HG03135 (cell line): ENCODE measurements at regions not wholly inside any gene's neighbourhood (a gene's known extent, or its start where the extent isn't known, plus 50 kb on each side); places are given as distances from the start of the nearest gene placed in this dataset.
"Not testable (repeated sequence)": the region's sequence is repeated elsewhere in the genome, so short reads cannot be mapped to it uniquely, and the experiment has no call there.

Experiments
- ATAC-seq: cut with Tn5 transposase; IDR thresholded peaks from one replicate; pipeline ENCODE4 v1.9.1; 2021; ENCODE audit warnings: mild to moderate bottlenecking, moderate library complexity; ENCODE audit not compliant: unreplicated experiment

- no peak for ATAC-seq
Measured at GRCh38 chr12:24530689-24531088, 418.2 kb downstream of the BCAT1 start.

GRCh38 chr12:24527102-24527501 is 421.8 kb downstream of the BCAT1 start:
- ATAC-seq, result no peak

- no peak for ATAC-seq
Measured at GRCh38 chr12:24522736-24523135, 426.2 kb downstream of the BCAT1 start.

- no peak for ATAC-seq
Measured at GRCh38 chr12:24519759-24520158, 429.1 kb downstream of the BCAT1 start.

- ATAC-seq, result no peak
Measured at GRCh38 chr12:24517000-24517399, 431.9 kb downstream of the BCAT1 start.

- ATAC-seq, result no peak
Measured at GRCh38 chr12:24510581-24511125, 438.2 kb downstream of the BCAT1 start.

- no peak for ATAC-seq
Measured at GRCh38 chr12:24507827-24508226, 441.1 kb downstream of the BCAT1 start.

GRCh38 chr12:24505366-24506015 is 443.4 kb downstream of the BCAT1 start:
- ATAC-seq, result no peak

GRCh38 chr12:24503477-24503876 is 445.4 kb downstream of the BCAT1 start:
- not testable (repeated sequence) for ATAC-seq

- ATAC-seq, result no peak
Measured at GRCh38 chr12:24500831-24501230, 448.1 kb downstream of the BCAT1 start.

- ATAC-seq, result no peak
Measured at GRCh38 chr12:24500421-24500820, 448.5 kb downstream of the BCAT1 start.

GRCh38 chr12:24499151-24500146 is 449.5 kb downstream of the BCAT1 start:
- ATAC-seq, result no peak

- no peak for ATAC-seq
Measured at GRCh38 chr12:24496755-24497154, 452.1 kb downstream of the BCAT1 start.

- no peak for ATAC-seq
Measured at GRCh38 chr12:24494401-24494800, 454.5 kb downstream of the BCAT1 start.

GRCh38 chr12:24491968-24492367 is 456.9 kb downstream of the BCAT1 start:
- ATAC-seq, result no peak

- no peak for ATAC-seq
Measured at GRCh38 chr12:24489939-24490338, 459.0 kb downstream of the BCAT1 start.

GRCh38 chr12:24488906-24489619 is 459.8 kb downstream of the BCAT1 start:
- ATAC-seq, result no peak

GRCh38 chr12:24488091-24488596 is 460.8 kb downstream of the BCAT1 start:
- ATAC-seq, result no peak

GRCh38 chr12:24487606-24488005 is 461.3 kb downstream of the BCAT1 start:
- no peak for ATAC-seq

- no peak for ATAC-seq
Measured at GRCh38 chr12:24483732-24484131, 465.2 kb downstream of the BCAT1 start.
